DMS153 treated with DMSO at 0.1 percent for 48 hours (cell line): ENCODE measurements at regions not wholly inside any gene's neighbourhood (a gene's known extent, or its start where the extent isn't known, plus 50 kb on each side); places are given as distances from the start of the nearest gene placed in this dataset.

Experiments
- DNase-seq: peaks from one replicate; lab custom pipeline; 2025; ENCODE audit not compliant: unreplicated experiment; lab: John Stamatoyannopoulos, UW

DNA sequence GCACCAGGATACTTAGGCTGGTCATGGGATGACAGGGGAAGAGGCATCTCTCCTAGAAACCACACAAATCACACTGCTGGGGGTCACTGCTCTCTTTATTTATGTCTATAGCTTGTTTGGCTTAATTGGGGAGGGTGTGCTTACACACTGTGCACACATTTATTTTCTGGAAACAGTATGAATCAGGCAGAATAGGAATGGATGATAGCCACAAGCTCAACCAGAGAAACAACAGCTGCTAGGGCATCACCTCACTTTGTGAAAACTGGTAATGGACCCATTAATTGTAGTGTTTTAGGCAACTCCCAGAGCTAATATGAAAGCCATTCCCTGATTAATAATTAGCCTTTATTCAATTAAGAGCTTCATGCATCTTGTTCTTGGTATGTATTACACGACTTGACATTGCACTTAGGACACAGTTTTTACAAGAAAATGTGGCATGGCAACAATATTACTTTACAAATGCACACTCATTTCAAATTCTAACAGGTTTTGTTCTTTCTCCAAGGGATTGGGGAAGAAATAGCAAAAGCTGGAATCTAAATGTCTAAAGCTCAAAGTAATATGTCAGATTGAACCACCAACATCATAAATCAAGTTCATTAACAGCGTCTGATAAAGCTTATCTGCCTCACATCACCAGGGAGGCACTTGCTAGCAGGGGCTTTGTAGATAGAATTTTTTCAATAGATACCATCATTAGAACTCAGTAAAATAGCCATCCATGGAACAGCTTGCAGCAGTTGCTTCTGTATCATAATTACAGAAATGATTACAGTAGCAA, 361.9 kb upstream of the FSHR start:
- DNase-seq: no peak

DNA sequence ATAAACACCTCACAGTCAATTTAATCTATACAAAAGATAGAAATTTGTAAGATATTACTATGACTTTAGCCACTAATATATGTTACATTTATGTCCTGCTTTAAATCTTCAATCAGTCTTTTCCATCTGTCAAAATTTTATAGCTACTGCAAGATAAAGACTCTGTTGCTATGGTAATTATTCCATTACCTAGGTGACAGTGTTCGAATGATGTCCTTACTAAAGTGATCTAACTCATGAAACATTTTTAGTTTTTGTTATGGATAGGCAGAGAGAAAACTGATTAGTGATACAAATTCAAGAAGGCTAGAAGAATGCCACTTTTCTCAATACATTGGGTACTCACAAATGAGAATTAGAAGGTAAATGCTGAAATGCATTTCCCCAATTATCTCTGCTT, 359.9 kb upstream of the FSHR start:
- DNase-seq: no peak

DNA sequence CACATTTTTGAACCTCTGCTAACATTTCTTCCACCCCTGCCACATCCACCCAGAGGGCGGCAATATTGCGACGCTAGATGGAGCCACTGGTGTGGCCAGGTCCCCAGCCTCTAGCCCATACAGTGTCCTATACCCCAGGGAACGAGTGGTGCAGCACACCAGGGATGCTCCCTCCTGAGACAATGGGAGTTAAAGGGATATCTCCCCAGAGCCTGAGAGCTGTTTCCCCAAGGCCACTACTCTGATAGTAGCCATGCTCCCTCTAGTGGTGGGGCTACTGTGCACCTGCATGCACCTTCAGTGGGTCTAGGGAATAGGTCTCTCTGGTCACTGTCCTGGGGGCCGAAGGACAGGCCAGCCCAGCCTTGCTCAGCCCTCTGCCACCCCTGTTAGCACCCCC, 336.4 kb upstream of the FSHR start:
- peak; percentile 16 for DNase-seq

DNA sequence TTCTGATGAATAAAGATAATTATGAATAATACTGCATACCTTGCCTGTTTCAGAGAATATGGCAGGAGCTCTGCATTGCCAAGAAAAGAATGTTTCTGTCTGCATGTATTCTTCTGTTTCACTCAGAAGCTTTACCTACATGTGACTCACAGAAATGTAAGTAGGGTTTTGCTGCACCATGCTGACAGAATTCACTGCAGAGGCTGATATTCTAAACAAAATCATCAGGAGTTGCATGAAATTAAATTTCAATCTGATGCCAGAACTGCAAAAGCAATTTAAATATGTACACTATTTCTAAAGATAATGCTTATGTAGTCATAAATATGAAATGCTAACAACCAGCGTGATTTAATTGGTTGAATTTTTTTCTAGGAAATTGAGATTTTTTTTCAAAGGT, 332.8 kb upstream of the FSHR start:
- no peak for DNase-seq

DNA sequence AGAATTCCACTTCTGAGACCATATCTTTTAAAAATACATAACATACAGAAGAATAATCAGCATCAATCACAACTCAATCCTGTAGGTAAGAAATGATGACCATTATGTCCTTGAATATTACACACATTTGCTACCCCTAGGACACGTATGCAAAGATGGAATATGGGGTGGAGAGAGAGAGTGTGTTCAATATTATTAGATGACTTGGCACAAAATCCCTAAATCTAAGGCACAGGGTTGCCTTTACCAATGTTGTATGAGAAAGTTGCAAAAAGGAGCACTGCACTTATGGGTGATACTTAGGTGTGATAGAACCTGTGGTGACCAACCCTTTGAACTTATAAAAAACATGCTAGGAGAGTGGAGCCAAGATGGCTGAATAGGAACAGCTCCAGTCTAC, 326.2 kb upstream of the FSHR start:
- no peak for DNase-seq

DNA sequence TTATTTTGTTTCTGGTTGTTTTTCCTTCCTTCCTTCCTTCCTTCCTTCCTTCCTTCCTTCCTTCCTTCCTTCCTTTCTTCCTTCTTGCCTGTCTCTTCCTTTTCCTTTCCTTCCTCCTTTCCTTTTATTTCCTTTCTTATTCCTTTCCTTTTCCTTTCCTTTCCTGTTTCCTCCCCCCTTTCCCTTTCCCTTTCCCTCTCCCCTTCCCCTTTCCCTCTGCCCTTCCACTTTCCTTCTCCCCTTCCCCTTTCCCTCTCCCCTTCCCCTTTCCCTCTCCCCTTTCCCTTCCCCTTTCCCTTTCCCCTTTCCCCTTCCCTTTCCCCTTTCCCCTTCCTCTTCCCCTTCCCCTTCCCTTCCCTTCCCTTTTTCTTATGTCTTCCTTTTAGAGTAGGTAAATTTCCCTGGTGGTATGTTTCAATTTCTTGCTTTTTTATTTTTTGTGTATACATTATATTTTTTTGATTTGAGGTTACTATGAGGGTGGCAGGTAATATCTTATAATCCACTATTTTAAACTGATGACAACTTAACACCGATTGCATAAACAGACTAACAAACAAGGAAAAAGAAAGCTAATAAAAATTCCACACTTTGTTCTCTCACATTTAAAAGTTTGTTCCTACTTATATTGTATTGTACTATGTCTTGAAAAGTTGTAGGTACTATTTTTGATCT, 311.0 kb upstream of the FSHR start:
- DNase-seq: no peak

DNA sequence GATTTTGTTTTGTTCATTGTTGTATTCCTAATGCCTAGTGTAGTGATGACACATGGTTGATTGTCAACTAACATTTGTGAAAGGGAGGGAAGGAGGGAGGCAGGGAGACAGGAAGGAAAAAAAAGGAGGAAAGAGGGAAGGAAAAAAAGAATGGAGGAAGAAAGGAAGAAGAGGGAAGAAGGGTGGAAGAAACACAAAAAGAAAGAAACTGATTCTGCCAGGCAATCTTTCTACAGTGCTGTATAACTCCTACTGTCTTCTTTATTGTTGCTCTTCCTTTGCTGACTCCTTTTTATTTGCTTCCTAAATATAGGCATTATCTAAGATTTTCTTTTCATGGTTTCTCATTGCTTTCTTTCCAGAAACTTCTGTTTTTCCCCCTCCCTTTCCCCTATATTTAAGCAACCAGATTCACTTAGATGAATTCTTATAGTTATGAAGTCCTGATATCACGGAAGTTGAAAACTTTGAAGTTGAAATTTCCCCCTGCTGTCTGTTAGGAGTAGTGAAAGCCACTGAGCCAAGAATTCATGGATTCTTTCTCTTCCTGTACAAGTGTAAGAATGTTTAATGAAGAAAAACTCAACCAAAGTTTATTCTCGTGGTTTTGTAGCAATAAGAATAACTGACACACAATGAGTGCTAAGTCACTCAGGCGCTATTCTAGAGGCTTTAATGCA, 305.1 kb upstream of the FSHR start:
- no peak for DNase-seq

DNA sequence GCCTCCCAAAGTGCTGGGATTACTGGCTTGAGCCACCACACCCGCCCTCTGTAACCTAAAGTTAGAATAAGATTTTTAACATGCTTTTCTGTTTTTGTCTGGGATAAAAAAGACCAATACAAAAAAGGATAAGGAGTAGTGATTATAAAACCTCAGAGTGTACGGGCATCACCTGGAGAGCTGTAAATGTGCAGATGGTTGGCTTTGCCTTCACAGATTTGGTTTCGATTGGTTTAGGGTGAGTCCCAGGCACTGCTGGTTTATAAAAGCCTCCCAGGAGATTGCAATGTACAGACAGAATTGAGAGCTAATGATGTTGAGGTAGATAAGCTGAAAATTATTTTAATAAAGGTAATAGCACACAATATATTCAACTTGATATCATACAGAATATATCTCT, 289.7 kb upstream of the FSHR start:
- DNase-seq: no peak

DNA sequence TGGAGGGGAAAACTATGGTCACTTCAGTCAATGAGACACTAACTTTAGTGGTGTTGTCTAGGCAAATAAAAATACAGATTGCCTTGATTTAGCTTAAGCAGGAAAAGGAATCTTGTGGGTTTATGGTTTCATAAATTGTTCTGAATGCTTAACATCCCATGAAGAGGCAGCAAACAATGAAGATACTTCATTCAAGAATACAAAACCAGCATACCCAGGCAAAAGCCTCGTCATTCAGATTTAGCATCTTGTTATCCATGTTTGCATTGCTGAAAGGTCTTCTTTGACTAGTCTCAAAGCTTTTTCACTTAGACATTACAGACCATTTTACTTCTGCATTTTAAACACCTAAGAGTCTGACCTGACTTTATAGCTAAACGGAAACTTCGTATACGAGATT, 272.7 kb upstream of the FSHR start:
- no peak for DNase-seq

DNA sequence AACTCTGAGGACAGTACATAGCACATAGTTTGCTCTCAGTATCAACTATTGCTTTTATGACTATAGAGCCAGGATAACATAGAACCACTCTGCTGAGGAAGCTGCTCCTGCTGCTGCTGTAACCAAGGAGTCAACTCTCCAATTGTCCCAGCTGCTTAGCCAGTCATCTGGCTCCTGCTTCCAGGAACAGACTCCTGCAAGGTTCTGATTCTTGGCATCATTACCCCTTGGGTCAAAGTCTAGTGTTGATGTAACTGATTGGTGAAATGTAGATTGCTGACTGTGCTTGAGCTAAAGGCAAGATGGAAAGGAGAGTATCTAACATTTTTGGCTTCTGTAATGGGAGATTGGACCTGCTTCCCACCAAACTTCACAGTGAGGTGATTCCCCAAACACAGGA, 261.9 kb upstream of the FSHR start:
- no peak for DNase-seq

DNA sequence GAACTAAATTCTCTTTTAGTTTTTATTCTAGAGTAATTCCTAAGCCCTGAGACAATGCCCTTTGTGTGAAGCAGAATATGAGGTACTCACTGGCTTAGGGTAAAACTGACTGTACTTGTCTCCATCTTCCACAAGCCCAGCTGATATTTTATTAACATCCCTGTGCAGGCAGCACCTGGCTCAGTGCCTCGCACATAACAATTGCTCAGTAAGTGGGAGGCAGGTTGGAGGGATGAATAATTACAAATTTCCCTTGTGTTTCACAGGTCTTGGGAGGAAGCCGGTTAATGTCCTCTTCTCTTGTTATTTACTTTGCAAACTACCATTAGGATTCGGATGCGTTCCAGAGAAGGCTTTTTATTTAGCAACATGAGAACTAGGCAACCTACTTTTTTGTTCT, 249.8 kb upstream of the FSHR start:
- peak; percentile 3 for DNase-seq

DNA sequence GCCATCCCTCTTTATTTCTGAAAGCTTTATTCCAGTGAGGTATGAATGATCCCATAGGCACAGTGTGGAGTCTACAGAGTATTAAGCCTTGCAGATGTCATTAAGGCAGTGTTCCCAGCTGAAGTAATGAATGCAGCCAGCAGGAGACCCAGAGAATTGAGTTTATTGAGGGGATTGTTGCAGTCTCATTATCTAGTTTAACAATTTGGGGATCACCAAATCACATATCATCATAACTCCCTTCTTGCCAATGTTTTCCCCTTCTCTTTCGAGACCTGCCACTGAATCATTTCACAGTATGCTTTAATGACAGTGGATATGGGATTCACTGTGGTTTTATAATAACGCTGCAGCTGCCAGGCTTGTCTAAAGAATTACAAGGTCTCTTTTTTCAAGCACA, 249.3 kb upstream of the FSHR start:
- DNase-seq: no peak

DNA sequence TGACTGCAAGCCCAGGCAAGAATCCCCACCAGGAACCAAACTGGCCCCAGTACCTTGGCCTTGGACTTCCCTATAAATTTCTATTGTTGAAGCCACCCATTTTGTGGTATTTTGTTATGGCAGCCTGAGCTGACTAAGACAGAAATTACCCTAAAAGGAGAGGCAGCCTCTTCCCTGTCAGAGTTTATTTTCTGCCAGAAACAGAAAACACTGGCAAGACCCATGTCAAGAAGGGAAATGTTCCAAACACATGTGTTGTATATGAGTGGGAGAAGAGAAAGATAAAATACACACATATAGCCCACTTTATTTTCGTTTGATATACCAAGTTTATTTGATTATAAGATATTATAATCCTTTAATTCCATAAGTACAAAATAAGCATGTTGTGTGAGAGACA, 225.1 kb upstream of the FSHR start:
- no peak for DNase-seq

DNA sequence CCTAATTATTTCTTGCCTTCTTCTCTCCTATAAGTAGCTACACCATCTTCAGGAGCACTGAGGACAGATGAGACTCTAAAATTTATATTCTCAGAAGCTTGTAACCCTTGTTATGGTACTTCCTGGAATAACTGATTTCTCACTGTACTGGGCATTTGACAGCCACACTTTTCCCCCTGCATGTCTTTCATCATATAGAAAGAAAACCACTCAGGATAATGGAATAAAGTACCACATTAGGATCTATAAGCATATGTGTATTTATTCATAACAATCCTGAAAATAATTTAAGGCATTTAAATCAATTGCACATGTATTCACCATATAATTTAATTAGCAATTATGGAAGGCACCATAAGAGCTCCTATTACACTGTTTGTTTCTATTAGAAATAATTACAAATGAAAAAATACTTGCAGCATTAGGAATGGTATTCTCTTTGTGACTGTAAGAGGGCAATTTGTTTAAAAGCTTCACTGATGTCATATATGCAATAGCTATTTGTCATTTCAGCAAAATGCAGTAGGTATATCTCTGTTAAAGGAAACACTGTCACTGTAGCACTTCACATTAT, 216.9 kb upstream of the FSHR start:
- DNase-seq: no peak

DNA sequence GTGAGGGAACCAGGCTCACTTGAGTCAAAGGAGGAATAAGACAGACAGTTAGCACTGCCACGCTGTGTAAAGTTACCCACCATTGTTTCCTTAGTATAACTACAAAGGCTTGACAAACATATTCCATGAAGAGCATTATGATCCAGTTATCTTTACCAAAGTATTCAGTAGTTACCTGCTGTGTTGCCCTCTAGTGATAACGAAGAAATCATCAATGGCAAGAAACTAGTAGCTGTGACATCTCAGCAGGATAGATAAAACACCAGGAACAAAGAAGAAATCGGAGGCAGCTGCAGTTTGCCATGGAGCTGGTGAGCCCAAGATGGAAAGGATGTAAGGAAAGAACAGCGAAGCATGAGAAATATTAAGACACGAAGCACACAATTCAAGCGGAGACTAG, 215.3 kb upstream of the FSHR start:
- no peak for DNase-seq

DNA sequence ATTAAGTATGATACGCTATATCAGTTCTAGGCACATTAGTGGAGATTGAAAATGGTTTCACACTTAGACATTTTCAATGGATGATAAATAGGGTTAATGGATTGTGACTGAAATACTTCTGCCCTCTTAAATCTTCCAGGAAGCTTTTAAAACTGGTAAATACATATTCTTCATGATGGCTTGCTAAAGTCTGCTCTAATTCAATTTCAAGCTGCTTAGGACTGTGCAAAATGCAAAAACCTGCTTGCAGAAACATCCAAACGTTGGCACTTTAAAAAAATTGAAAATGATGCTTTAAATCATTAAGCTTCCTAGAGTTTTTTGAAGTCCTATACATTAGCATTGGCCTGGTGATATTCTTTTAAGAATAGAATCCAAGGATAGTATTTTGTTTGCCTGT, 214.8 kb upstream of the FSHR start:
- DNase-seq: no peak

DNA sequence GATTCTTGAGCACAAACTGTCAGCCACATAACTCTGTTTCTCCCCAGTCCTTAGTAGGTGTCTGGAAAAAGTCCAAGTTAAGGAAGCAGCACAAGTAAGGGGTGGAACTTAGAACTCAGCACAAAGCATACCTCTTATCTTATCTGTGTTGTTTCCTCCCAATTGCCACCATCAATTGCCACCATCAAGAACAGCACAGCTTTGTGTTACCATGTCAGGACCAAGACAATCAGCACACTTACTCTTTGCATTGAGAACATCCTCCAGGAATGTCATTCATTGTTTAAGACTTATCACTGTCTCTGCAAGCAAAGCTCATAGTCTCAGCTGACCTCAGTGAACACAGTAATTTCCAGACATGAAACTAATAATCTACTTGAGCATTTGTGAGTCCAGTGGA, 212.7 kb upstream of the FSHR start:
- no peak for DNase-seq

DNA sequence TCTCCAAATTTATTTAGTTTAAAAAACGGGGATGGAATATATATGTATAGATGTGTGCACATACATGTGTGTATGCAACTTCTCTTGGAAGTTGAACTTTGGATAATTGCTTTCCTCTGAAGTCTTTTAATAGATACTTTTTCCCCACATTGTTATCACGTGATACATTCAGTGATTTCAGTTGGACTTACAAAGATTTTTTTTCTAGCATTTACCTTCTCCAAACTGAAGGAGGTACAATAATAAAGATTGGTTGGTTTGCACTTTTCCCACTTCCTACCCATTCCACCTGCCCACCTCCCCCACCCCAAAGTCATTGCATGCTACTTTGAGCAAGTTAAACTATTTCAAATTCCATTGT, 206.1 kb upstream of the FSHR start:
- DNase-seq: no peak

DNA sequence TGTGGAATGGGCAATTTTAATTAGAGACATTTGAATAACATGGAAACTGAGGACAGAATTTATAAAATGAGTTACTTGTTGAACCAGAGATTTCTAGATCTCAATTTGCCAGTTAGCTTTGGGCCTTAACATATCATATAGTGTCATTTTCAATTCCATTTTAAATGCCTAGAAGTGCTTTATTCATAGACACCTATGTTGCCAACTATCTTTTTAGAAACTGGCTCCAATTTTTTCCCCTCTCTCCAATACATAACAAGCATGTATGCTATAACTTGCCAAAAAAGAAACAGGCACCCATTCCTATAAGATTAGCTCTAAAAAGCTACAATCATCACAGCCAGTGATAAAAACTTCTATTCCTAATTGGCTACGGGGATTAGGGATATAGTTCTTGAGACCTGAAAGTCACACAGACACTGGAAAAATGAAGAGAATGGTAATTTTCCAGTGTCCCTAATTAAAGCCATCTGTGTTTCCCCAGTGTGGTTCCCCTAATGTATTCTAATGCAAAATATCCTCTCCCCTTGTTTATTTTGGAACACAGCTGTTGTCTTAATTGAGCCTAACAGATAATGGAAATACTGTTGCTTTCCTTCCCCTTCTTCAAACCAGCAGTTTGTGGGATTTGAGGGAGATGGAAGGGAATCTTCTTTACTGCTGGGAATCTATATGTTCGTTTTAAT, 205.5 kb upstream of the FSHR start:
- no peak for DNase-seq

DNA sequence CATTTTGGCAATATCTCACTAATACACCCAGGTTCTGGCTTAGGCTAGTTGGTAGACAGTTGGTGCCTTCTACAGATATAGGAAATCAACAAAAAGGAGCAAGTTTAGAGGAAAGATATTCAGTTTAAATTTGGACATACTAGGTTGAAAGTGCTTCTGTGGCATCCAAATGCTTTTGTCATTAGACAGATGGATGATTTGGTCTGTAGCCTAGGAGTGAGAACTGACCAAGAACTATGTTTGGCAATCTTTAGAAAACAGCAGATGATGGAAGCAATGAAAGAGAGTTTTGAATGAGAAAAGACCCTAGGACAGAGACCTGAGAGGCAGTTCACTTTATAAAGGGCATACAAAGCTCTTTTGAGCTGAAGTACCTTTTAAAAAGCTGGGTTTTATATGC, 201.3 kb upstream of the FSHR start:
- DNase-seq: no peak

DNA sequence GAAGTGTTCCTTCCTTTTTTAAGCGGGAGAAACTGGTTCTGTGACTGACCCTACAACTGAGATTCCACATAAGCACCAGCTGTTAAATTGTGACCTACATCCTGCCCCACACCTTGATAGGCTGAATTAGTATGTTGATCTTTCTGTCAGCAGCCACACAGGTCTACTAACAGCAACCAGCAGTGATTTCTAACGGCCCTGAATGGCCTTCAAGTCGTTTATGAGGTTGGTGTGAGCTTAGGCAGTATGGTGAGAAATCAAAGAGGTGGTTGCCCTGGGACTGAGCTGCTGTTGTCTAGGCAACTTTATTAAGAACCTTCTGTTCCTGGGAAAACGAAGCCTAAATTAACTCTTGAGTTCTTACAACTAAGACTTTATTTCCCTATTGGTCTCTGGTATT, 197.2 kb upstream of the FSHR start:
- no peak for DNase-seq

DNA sequence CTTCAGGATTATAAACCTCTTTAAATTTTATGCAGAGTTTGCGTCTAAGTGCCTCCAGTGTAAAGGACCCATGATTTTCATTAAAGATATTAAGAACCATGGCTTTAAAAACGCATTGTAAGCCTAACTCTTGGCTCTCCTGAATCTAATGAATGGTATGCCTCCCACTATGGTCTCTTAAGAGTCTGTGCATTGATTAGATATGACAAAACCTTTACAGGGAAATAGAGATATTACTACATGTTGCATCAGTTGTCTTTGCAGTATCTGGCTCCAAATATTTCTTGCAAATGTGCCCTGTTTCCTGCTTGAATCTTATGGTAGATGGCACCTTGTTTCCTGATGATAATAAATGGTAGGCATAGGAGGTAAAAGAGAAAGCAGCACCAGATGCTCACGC, 189.3 kb upstream of the FSHR start:
- no peak for DNase-seq
